IPS-15b (cell line): ENCODE measurements at regions not wholly inside any gene's neighbourhood (a gene's known extent, or its start where the extent isn't known, plus 50 kb on each side); places are given as distances from the start of the nearest gene placed in this dataset.
"Not testable (repeated sequence)": the region's sequence is repeated elsewhere in the genome, so short reads cannot be mapped to it uniquely, and the experiment has no call there.

Experiments used
- H3K27me3 ChIP-seq: one replicate; pipeline ENCODE4 v1.6.1; 2013; ENCODE audit warnings: low read length; ENCODE audit not compliant: control insufficient read depth, insufficient read depth
- H3K36me3 ChIP-seq: one replicate; pipeline ENCODE4 v1.6.1; 2013; ENCODE audit warnings: low read length; ENCODE audit not compliant: control insufficient read depth, insufficient read depth
- H3K4me1 ChIP-seq: one replicate; pipeline ENCODE4 v1.6.1; 2013; ENCODE audit warnings: mild to moderate bottlenecking, low read length; ENCODE audit not compliant: control insufficient read depth, insufficient read depth
- H3K4me3 ChIP-seq: one replicate; pipeline ENCODE4 v1.5.1; 2013; ENCODE audit warnings: low read depth, low read length
- H3K9ac ChIP-seq: one replicate; pipeline ENCODE4 v1.6.1; 2013; ENCODE audit warnings: low read depth, mild to moderate bottlenecking, low read length
- H3K9me3 ChIP-seq: one replicate; pipeline ENCODE4 v1.6.1; 2013; ENCODE audit warnings: mild to moderate bottlenecking, low read length; ENCODE audit not compliant: control insufficient read depth, insufficient read depth

DNA sequence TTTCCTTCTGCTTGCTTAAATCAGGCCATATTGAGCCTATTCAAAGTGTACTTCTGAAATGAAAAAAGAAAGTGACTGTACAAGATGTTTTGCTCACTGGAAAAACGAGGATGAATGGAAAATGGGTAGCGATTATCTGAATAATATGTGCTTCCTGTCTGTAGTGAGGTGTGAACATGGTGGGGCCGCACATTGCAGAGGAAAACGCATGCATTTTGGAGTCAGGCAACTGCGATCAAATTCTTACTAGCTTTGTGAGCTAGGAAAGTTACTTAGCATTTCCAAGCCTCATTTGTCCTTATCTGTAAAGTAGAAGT, 73.0 kb upstream of the PRSS3 start:
- H3K9me3 ChIP-seq, result no peaks in the 10 kb centered on the region
- no peak overlapping the region for H3K9ac ChIP-seq
- no peak overlapping the region for H3K4me3 ChIP-seq
- no peaks in the 10 kb centered on the region for H3K36me3 ChIP-seq
- H3K27me3 ChIP-seq, result peaks cover 15% of the 10 kb centered on the region
- H3K4me1 ChIP-seq, result no peaks in the 10 kb centered on the region

DNA sequence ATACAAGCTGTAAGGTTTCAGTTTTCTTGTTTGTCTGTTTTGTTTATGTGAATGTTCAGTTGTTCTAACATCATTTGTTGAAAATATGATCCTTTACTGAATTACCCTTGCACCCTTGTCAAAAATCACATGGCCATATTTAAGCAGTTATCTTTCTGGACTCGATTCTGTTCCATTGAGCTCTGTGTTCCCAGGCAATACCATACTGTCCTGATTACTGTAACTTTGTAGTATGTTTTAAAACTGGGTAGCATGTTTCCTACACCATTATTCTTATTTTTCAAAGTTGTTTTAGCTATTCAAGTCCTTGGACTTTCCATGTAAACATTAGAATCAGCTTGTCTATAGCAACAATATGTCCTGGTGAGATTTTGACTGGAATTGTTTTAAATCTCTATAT, 66.7 kb upstream of the PRSS3 start:
- Histone ChIP-seq H3K9ac (no peak overlapping the region), H3K36me3 (no peaks in the 10 kb centered on the region), H3K9me3 (no peaks in the 10 kb centered on the region), H3K27me3 (no peaks in the 10 kb centered on the region), H3K4me1 (no peaks in the 10 kb centered on the region), H3K4me3 (no peak overlapping the region)

DNA sequence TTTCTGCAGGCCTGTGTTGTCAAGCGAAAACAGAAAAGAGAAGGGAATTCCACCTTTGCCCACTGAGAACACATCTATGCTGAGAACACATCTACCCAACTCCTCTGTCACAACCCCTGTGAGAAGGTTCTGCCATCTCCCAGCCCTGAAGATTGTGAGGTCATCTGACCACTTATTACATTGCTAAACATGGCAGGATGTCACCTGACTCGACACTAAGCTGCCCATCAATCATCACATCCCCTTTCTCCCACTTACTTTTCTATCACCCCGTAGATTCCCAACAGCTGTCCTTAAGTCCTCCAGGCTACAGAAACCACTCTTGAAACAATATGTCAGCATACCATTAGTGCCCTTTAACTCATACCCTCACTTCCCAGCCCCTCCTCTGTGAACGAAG, 64.2 kb upstream of the PRSS3 start:
- no peak overlapping the region for H3K9ac ChIP-seq
- no peaks in the 10 kb centered on the region for H3K9me3 ChIP-seq

GRCh38 chr9:33731625-33732024, 63.7 kb upstream of the PRSS3 start:
- no peaks in the 10 kb centered on the region for H3K36me3 ChIP-seq
- no peaks in the 10 kb centered on the region for H3K9me3 ChIP-seq
- H3K4me3 ChIP-seq, result no peak overlapping the region
- H3K27me3 ChIP-seq, result no peaks in the 10 kb centered on the region
- H3K9ac ChIP-seq, result no peak overlapping the region
- no peaks in the 10 kb centered on the region for H3K4me1 ChIP-seq

More for the DNA sequence above, 64.2 kb upstream of the PRSS3 start:
- Histone ChIP-seq H3K36me3 (no peaks in the 10 kb centered on the region), H3K4me3 (no peak overlapping the region), H3K27me3 (no peaks in the 10 kb centered on the region), H3K4me1 (no peaks in the 10 kb centered on the region)

GRCh38 chr9:33734247-33734940, 61.0 kb upstream of the PRSS3 start:
- H3K27me3 ChIP-seq, H3K4me1 ChIP-seq, H3K9me3 ChIP-seq, H3K4me3 ChIP-seq, H3K9ac ChIP-seq, H3K36me3 ChIP-seq: not testable (repeated sequence)

GRCh38 chr9:33734941-33735835, 60.2 kb upstream of the PRSS3 start:
- not testable (repeated sequence) for H3K9me3 ChIP-seq

DNA sequence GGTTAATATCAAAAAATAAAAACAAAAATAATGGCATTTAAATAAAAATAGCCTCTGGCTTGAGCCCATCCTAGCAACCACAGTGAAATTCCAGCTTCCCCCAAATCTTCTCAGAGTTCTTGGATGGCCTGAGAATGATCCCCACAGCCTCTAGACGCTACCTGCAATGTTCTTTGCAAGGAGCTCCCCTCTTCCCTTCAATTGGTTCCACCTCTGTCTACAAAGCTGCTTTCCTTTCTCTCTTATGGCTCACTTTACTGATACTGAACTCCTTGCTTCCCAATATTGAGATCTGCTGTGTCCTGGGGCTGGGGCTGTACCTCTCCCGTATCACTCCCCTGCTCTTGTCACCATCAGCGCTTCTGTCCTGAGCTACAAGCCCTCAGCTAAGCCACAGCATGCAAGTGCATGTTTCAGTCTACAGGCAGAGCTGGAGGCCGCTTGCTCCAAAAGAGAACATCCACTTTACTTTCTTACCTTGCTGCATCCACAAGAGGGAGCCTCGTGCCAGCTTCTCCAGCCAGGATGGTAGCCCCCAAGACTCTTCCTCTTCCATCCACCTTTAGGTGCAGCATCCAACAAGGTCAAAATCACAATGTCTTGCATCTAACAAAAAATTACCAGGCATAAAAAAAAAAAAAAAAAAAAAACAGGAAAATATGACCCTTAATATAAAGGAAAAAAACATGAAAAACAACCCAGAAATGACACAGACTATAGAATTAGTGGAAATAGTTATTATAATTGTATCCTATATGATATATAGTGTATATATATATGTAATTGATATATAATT, 57.4 kb upstream of the PRSS3 start:
- H3K36me3 ChIP-seq, result no peaks in the 10 kb centered on the region
- H3K4me1 ChIP-seq, result no peaks in the 10 kb centered on the region
- H3K4me3 ChIP-seq, result no peak overlapping the region
- H3K9ac ChIP-seq, result no peak overlapping the region
- H3K27me3 ChIP-seq, result no peaks in the 10 kb centered on the region
- H3K9me3 ChIP-seq, result no peaks in the 10 kb centered on the region

More at GRCh38 chr9:33734941-33735835, 60.2 kb upstream of the PRSS3 start:
- not testable (repeated sequence) for H3K9ac ChIP-seq, H3K4me1 ChIP-seq, H3K4me3 ChIP-seq, H3K36me3 ChIP-seq, H3K27me3 ChIP-seq

DNA sequence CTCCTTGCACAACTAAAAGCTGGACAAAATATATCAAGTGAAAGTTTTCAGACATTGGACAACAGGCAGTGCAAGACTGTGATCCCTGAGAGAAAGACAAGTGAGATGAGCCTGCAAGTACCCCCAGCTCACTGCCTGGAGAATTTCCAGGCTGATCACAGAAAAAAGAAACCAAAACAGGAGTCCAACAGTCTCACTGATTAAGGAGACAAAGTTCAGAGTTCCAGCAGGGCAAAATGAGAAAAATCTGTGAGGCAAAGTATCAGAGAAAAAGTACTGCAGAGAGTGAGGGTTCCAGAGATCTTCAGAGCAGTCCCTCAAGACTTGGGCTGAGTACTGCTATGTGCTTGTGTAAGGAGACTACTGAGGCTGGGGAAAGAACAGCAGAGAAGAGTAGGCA, 56.0 kb upstream of the PRSS3 start:
- no peaks in the 10 kb centered on the region for H3K4me1 ChIP-seq
- H3K4me3 ChIP-seq, result no peak overlapping the region
- H3K27me3 ChIP-seq, result no peaks in the 10 kb centered on the region
- no peaks in the 10 kb centered on the region for H3K36me3 ChIP-seq
- no peaks in the 10 kb centered on the region for H3K9me3 ChIP-seq
- no peak overlapping the region for H3K9ac ChIP-seq

DNA sequence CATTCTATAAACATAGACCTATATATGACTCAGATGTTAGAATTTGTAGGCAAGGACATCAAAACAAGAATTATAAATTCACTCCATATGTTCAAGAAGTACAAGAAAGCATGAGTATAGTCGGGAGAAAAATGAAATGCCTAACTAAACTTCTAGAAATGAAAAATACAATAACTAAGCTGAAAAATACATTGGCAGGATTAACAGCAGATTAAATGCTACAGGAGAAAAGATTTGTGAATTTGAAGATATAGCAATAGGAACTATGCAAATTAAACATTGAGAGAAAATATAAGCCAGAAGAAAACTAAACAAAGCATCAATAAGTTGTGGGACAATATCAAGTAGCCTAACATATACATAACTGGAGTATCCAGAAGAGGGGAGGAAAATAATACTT, 55.3 kb upstream of the PRSS3 start:
- Histone ChIP-seq H3K9me3 (no peaks in the 10 kb centered on the region), H3K4me3 (no peak overlapping the region), H3K36me3 (no peaks in the 10 kb centered on the region), H3K4me1 (no peaks in the 10 kb centered on the region), H3K27me3 (no peaks in the 10 kb centered on the region), H3K9ac (no peak overlapping the region)

GRCh38 chr9:33740958-33741357, 54.4 kb upstream of the PRSS3 start:
- not testable (repeated sequence) for H3K9me3 ChIP-seq, H3K9ac ChIP-seq

DNA sequence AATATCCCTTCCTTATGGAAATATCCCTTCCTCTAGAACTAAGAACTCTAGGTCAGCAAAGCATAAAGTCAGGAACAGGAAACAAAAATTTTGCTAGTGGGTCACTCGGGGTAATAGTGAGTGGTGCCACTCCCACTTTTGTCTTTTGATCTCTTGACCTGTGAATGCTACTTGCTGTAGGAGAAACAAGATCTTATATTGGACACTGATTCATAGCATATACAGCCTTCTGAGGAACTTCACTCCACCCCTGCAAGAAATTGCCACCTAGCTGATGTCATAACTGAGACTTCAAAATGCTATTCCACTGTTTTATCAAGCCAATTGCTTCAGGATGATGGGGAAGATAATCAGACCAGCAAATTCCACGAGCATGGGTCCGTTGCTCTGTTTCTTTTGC, 53.3 kb upstream of the PRSS3 start:
- Histone ChIP-seq H3K27me3 (no peaks in the 10 kb centered on the region), H3K4me1 (no peaks in the 10 kb centered on the region), H3K36me3 (no peaks in the 10 kb centered on the region), H3K9ac (no peak overlapping the region), H3K4me3 (no peak overlapping the region), H3K9me3 (no peaks in the 10 kb centered on the region)

More at GRCh38 chr9:33740958-33741357, 54.4 kb upstream of the PRSS3 start:
- H3K27me3 ChIP-seq, H3K36me3 ChIP-seq, H3K4me3 ChIP-seq, H3K4me1 ChIP-seq: not testable (repeated sequence)
